ENCODE measurements at regions not wholly inside any gene's neighbourhood (a gene's known extent, or its start where the extent isn't known, plus 50 kb on each side); places are given as distances from the start of the nearest gene placed in this dataset.

DNA sequence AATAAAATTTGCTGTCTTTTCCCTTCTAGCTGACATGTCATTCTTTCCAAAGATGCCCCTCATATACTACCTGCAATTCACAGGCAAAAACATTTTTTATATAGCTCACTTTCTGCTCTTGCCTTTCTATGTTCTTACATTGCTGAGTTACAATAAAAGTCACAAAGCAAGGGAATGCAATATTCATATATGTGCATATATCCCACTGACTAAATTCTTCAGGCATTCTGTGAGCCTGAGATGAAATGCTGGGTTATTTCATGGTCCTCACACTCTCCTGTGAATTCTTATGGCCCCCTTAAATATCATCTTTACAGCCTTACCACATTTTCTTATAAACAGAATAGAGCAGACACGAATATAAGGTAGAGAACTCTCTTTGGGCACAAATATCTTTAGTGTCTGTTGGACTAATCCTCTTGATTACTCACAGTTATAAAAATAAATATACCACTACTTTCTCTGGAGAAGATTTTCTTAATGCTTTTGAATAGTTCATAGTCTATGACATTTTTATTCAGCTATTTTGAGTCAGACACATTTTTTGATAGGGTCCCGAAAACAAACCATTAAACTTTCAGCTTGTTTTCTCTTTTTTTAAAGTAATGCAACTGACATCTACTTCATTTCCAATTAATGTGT lies 84.1 kb upstream of the H2AZ1 start:
- Histone ChIP-seq H3K9me3 (ENCODE audit: low read length) (no peaks in the 10 kb centered on the region), H3K4me2 (ENCODE audit: low read length) (no peak overlapping the region), H3K9me2 (ENCODE audit: low read depth, low read length) (no peaks in the 10 kb centered on the region), H3K27ac (ENCODE audit: low read depth, low read length, poor library complexity, severe bottlenecking) (no peak overlapping the region), H3K27me3 (ENCODE audit: insufficient read depth, low read length) (no peaks in the 10 kb centered on the region), H4K20me1 (ENCODE audit: insufficient read depth, low read length) (no peaks in the 10 kb centered on the region), H3F3A (ENCODE audit: insufficient read depth, low read length) (no peaks in the 10 kb centered on the region), H3K4me3 (ENCODE audit: low read depth, low read length, poor library complexity, severe bottlenecking) (no peak overlapping the region), H3K9ac (ENCODE audit: low read length) (no peak overlapping the region), H3K79me2 (ENCODE audit: insufficient read depth, low read length) (no peaks in the 10 kb centered on the region), H2AFZ (ENCODE audit: low read length) (no peak overlapping the region), H3K4me1 (ENCODE audit: insufficient read depth, low read length, severe bottlenecking) (no peaks in the 10 kb centered on the region), H3K36me3 (ENCODE audit: insufficient read depth, low read length) (no peaks in the 10 kb centered on the region)
- TF ChIP-seq EZH2 (IDR thresholded peaks at IDR 0.05; ENCODE audit: borderline replicate concordance, low read length), result no peak
- TF ChIP-seq, protein P1, sequence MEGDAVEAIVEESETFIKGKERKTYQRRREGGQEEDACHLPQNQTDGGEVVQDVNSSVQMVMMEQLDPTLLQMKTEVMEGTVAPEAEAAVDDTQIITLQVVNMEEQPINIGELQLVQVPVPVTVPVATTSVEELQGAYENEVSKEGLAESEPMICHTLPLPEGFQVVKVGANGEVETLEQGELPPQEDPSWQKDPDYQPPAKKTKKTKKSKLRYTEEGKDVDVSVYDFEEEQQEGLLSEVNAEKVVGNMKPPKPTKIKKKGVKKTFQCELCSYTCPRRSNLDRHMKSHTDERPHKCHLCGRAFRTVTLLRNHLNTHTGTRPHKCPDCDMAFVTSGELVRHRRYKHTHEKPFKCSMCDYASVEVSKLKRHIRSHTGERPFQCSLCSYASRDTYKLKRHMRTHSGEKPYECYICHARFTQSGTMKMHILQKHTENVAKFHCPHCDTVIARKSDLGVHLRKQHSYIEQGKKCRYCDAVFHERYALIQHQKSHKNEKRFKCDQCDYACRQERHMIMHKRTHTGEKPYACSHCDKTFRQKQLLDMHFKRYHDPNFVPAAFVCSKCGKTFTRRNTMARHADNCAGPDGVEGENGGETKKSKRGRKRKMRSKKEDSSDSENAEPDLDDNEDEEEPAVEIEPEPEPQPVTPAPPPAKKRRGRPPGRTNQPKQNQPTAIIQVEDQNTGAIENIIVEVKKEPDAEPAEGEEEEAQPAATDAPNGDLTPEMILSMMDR (IDR thresholded peaks at IDR 0.05; ENCODE audit: low read length), result no peak

DNA sequence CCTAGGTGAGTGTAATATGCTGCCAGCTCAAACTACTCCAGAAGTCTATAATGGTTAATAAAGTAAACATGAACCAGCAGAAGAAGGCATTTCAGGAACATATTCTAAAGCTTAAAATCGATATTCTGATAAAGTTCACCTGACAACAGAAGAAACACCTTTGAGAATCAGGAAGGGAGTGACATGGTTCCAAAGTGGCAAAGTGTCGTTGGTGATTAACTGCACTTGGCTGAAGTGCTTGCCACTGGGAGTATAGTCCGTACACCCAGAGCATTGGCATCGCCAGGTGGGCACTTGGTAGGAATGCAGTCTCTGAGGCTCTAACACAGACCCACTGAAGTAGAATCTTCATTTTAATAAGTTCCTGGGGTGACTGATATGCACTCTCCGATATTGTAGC lies 76.0 kb upstream of the H2AZ1 start:
- H3K79me2 ChIP-seq (ENCODE audit: insufficient read depth, low read length), result no peaks in the 10 kb centered on the region
- H3K9me3 ChIP-seq (ENCODE audit: low read length), result no peaks in the 10 kb centered on the region
- no peak overlapping the region for H3K4me3 ChIP-seq (ENCODE audit: low read depth, low read length, poor library complexity, severe bottlenecking)
- H3K9me2 ChIP-seq (ENCODE audit: low read depth, low read length), result no peaks in the 10 kb centered on the region
- no peaks in the 10 kb centered on the region for H3K4me1 ChIP-seq (ENCODE audit: insufficient read depth, low read length, severe bottlenecking)
- H2AFZ ChIP-seq (ENCODE audit: low read length), result no peak overlapping the region
- no peaks in the 10 kb centered on the region for H3K36me3 ChIP-seq (ENCODE audit: insufficient read depth, low read length)
- no peaks in the 10 kb centered on the region for H4K20me1 ChIP-seq (ENCODE audit: insufficient read depth, low read length)
- H3F3A ChIP-seq (ENCODE audit: insufficient read depth, low read length), result no peaks in the 10 kb centered on the region
- no peak overlapping the region for H3K9ac ChIP-seq (ENCODE audit: low read length)
- TF ChIP-seq, protein P1 (IDR thresholded peaks at IDR 0.05; ENCODE audit: low read length), result no peak
- no peak for TF ChIP-seq EZH2 (IDR thresholded peaks at IDR 0.05; ENCODE audit: borderline replicate concordance, low read length)
- no peak overlapping the region for H3K27ac ChIP-seq (ENCODE audit: low read depth, low read length, poor library complexity, severe bottlenecking)
- H3K4me2 ChIP-seq (ENCODE audit: low read length), result no peak overlapping the region
- H3K27me3 ChIP-seq (ENCODE audit: insufficient read depth, low read length), result no peaks in the 10 kb centered on the region

DNA sequence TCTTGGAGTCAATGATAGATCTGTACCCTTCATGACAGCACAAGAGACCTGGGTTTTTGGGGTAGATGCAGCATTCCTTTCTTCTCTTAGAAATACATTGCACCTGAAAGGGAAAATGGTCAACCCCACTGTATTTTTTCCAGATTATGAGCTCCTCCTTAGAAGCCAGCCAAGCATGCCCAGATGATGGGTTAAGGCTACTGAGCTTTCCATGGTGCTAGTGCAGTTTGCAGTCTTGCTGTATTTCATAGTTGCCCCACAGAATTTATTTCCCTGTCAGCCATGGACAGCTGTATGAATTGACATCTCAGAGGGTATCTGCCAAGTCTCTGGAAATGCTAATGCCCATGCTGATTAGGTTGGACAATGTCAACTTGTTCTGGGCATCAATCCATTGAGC lies 73.7 kb upstream of the H2AZ1 start:
- H3K9me3 ChIP-seq (ENCODE audit: low read length), result no peaks in the 10 kb centered on the region
- no peak overlapping the region for H3K27ac ChIP-seq (ENCODE audit: low read depth, low read length, poor library complexity, severe bottlenecking)
- no peaks in the 10 kb centered on the region for H3K27me3 ChIP-seq (ENCODE audit: insufficient read depth, low read length)
- no peak for TF ChIP-seq EZH2 (IDR thresholded peaks at IDR 0.05; ENCODE audit: borderline replicate concordance, low read length)
- TF ChIP-seq, protein P1 (IDR thresholded peaks at IDR 0.05; ENCODE audit: low read length), result no peak
- H3K36me3 ChIP-seq (ENCODE audit: insufficient read depth, low read length), result no peaks in the 10 kb centered on the region
- no peak overlapping the region for H2AFZ ChIP-seq (ENCODE audit: low read length)
- H4K20me1 ChIP-seq (ENCODE audit: insufficient read depth, low read length), result no peaks in the 10 kb centered on the region
- H3K4me3 ChIP-seq (ENCODE audit: low read depth, low read length, poor library complexity, severe bottlenecking), result no peak overlapping the region
- H3K4me2 ChIP-seq (ENCODE audit: low read length), result no peak overlapping the region
- no peaks in the 10 kb centered on the region for H3K4me1 ChIP-seq (ENCODE audit: insufficient read depth, low read length, severe bottlenecking)
- no peak overlapping the region for H3K9ac ChIP-seq (ENCODE audit: low read length)
- H3K79me2 ChIP-seq (ENCODE audit: insufficient read depth, low read length), result no peaks in the 10 kb centered on the region
- H3F3A ChIP-seq (ENCODE audit: insufficient read depth, low read length), result no peaks in the 10 kb centered on the region
- H3K9me2 ChIP-seq (ENCODE audit: low read depth, low read length), result no peaks in the 10 kb centered on the region
